Glomerular visceral epithelial cell (primary cell): ENCODE measurements at regions not wholly inside any gene's neighbourhood (a gene's known extent, or its start where the extent isn't known, plus 50 kb on each side); places are given as distances from the start of the nearest gene placed in this dataset.
"Not testable (repeated sequence)": the region's sequence is repeated elsewhere in the genome, so short reads cannot be mapped to it uniquely, and the experiment has no call there.

Source experiments
- DNase-seq: peaks from one replicate; pipeline ENCODE4 v3.0.0-alpha.2; 2016; ENCODE audit errors: extremely low spot score

DNA sequence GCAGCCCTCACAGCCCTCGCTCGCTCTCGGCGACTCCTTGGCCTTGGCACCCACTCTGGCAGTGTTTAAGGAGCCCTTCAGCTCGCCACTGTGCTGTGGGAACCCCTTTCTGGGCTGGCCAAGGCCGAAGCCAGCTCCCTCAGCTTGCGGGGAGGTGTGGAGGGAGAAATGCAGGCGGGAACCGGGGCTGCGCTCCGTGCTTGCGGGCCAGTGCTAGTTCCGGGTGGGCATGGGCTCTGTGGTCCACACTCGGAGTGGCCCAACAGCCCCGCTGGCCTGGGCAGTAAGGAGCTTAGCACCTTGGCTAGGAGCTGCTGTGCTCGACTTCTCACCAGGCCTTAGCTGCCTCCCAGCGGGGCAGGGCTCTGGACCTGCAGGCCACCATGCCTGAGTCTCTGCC, 192.6 kb downstream of the COX18 start:
- no peak for DNase-seq

DNA sequence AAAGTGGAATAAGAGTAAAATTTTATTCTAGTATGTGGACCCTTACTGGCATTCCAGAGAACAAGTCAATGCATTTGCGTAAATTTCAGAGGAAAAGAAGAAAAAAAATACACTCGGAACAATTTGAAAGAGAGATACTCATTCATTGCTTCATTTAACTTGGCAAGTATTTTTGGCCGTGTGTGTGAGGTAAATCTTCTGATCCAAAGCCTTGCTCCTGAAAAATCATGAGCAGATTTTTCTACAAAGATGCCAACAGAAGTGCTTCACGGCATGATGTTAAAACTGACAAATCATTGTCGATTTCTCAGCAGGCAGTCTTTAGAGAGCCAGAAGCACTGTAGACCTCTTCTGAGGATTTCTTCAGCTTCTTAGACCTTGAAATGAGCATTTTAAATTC, 194.0 kb downstream of the COX18 start:
- DNase-seq = no peak

DNA sequence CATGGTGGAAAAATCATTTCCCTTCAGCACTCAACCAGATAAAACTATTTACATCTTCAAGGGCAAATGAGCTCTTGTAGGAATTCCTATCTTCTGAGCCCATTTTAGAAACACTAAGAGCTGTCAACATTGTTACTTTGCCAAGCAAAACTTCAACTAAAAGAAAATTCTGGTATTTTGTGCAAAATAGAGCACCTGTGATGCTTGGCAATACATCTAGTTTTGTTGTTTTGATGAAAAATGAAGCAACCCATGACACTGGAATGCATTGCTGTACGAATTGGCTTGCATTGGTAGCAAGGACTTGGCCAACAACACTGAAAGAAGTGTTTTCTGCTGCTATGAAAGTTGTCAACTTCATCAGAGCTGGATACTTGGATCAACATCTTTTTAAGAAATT, 194.4 kb downstream of the COX18 start:
- no peak for DNase-seq

DNA sequence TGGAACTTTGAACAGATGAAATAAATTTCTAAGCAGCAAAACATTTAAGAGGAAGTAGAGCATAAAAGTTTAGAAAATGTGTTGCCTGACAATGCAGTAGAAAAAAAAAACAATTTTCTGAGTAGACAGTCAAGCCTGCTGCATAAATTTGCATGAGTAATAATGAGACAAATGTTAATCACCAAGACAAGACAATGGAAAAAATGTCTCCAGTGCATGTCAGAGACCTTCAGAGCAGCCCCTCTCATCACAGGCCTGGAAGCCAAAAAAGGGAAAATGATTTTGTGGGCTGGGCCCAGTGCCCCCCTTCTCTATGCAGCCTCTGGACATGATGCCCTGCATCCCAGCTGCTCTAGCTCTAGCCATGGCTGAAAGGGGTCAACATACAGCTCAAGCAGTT, 204.6 kb downstream of the COX18 start:
- no peak for DNase-seq

DNA sequence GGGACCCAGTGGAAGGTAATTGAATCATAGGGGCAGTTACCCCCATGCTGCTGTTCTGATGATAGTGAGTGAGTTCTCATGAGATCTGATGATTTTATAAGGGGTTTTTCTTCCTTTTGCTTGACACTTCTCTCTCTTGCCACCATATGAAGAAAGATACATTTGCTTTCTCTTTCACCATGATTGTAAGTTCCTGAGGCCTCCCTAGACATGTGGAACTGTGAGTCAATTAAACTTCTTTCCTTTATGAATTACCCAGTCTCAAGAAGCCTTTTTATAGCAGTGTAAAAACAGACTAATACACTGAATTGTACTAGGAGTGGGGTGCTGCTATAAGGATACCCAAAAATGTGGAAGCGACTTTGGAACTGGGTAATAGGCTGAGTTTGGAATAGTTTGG, 205.2 kb downstream of the COX18 start:
- DNase-seq = not testable (repeated sequence)

DNA sequence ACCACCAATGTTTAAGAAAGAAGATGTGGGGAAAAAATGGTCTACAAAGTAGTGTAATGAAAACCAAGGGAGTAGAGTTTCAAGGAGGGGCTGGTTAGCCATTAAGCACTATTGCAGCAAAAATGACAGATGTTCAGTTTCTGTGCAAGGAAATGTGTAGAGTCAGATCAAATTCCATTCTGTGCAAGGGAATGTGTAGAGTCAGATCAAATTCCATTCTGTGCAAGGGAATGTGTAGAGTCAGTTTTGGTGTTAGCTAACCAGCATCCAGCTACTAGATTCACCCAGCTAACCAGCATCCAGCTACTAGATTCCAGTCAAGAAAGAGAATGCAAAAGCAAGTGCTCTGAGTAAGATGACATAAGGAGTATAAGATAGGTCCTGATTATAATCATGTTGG, 208.8 kb downstream of the COX18 start:
- DNase-seq = peak; percentile 25

DNA sequence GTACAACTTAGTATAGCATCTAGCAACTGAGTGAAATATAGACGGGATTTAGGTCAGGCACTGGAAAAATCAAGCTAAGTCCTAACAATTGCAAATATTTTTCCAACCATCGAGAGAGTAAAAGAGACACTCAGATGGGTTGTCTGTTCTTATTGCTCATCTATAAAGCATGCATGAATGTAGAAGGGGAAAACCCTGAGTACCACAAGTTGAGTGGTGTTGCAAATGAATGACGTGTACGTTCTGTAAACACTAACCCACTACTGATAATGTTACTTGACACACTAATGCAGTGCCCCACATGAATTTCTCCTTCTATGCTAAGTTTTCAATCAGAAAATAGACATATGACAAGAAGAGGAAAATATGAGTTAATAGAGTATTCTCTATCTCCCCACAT, 211.2 kb downstream of the COX18 start:
- peak; percentile 90 for DNase-seq

DNA sequence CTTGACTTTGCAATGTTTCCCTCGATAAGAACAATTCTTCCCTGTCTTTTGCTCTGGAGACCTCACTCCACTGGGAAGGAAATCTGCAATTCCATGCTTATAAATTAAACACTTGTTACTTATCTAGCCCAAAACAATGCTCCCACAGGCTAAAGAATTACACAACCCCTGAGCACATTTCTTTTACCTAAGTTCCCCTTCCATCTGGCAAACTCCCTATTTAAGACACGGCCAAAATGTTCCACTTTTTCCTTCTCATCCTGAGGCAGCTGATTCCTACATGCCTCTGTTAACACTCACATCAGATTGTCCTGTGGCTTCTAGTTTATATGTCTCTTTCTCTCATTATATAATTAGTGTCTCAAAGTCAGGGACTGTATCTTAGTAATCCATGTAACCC, 211.7 kb downstream of the COX18 start:
- no peak for DNase-seq

DNA sequence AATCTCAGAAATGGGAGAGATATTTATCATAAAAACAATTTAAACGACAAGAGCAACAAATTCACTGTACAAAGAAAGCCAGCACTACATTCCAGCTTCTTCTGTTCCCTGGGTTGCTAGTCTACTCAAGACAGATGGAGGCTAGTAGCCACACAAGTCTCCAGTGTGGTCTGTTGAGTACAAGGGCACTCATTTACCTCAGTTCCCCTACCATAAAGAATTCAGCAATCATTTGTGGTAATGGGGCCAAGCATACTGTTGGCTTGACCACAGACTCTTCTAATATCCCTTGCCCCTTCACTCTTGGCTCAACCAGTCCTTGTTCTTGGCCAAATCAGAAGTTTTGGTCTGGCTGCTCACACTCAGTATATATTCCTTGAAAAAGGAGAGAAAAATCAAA, 212.3 kb downstream of the COX18 start:
- no peak for DNase-seq

DNA sequence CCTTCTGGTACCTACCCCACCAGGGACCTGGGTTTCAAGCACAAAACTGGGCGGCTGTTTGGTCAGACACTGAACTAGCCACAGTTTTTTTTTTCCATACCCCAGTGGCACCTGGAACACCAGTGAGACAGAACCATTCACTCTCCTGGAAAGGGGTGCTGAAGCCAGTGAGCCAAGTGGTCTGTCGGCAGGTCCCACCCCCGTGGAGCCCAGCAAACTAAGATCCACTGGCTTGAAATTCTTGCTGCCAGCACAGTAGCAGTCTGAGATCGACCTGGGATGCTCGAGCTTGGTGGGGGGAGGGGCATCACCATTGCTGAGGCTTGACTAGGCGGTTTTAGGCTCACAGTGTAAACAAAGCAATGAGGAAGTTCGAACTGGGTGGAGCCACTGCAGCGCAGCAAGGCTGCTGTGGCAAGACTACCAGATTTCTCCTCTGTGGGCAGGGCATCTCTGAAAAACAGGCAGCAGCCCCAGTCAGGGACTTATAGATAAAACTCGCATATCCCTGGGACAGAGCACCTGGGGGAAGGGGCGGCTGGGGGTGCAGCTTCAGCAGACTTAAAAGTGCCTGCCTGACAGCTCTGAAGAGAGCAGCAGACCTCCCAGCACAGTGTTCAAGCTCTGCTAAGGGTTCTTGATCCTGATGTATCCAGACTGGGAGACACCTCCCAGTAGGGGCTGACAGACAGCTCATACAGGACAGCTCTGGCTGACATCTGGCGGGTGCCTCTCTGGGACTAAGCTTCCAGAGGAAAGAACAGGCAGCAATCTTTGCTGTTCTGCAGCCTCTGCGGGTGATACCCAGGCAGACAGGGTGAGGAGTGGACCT, 223.0 kb downstream of the COX18 start:
- peak; percentile 25 for DNase-seq

DNA sequence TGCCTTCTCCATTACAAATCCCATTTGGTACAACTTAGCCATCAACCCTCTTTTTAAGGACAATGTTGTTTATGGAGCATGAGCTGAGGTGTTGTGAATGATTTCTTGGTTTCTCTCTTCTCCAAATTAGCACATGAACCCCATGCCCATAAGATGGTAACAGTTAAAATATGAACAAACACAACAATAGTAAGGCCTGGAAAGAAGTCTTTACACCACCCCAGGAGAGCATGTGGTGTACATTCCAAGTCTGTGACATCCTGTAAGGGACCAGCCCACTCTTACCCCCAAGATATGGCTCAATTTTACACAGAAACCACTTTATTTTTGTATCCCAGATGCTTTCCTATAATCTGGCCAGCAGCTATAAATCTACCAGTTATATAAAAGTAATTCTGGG, 226.1 kb downstream of the COX18 start:
- peak; percentile 38 for DNase-seq

DNA sequence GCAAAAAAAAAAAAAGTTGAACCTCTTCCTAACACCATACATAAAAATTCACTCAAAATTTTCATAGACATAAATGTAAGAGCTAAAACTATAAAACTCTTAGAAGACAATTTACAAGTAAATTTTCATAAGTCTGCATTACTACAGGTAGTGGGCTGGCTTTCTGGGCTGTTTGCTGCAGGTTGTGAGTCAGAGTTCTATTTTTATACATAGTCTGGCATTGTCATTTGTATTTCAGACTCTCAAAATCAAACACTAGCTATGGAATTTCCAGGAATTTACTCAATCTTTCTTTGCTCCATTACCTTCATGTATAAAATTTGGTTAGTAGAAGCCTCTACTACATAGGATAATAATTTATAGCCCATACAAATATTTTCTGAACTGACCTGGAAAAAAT, 227.2 kb downstream of the COX18 start:
- peak; percentile 61 for DNase-seq

DNA sequence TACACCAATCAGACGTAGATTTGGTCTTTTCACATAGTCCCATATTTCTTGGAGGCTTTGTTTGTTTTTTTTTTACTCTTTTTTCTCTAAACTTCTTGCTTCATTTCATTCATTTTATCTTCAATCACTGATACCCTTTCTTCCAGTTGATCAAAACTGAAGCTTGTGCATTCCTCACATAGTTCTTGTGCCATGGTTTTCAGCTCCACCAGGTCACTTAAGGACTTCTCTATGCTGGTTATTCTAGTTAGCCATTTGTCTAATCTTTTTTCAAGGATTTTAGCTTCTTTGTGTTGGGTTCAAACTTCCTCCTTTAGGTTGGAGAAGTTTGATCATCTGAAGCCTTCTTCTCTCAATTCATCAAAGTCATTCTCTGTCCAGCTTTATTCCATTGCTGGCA, 229.3 kb downstream of the COX18 start:
- DNase-seq = peak; percentile 56

DNA sequence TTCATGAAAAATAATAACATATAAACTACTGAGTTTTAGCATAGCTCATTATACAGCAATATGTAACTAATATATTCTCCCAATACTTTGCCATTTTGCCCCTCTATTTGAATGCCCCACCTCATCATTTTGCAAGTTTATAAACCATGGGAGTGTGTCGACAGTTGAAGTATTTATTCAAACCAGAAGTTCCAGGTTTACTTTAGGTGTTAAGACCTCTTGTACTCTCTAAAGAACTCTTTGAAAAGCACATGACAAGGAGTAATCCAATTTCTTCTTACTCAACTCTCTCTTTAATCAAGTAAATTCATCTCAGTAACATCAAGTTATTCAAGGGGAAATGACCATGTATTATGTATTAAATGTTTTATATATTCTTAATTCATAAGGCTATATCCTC, 240.7 kb downstream of the COX18 start:
- DNase-seq = no peak

DNA sequence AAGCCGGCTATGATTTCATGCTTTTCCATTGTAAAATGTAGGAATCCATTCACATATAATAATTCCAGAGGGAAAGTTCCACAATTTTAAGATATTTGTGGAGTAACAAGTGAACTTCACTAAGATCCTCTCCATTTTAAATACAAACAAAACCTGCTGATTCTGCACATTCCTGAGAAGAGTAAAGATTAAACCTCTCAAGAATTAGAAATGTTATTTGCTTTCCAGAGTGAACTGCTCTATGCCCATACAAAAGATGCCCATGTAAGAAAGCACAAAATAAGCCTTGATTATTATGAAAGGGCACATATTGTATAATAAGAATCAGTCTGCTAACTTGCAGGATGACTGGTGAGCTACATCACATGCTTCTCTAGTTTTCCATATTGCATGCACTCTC, 241.5 kb downstream of the COX18 start:
- no peak for DNase-seq

DNA sequence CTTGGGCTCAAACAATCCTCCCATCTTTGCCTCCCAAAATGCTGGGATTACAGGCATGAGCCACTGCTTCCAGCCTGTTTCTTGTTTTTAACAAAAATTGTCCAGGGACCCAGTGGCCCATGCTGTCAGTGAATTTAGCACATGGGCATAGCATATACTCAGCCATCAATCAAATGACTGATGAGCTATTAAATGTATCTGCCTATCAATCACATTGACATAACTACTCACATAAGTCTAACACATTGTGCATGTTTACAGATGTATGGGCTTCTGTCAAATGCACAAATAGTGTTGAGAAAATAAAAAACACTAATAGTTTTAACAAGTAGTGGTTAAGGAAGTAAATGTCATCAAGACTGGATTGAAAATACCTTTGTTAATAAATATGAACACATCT, 249.4 kb downstream of the COX18 start:
- no peak for DNase-seq

DNA sequence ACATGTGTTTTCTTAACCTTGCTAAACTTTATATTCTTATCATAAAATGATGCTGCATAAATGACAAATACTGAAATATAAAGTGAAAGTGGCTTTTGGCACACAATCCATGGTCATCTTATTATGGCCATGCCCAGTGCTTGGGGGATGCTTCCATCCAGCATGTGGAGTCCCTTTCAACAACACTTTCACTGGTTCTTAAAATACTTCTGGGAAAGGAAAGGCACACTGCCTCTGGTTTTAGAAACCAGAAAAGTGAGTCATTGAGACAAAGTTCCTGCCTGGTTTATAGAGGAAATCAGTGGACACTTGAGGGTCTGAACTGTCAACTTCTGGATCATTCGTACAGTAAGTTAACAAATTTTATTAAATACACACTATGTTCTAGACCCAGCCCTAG, 248.0 kb upstream of the ADAMTS3 start:
- DNase-seq = no peak

DNA sequence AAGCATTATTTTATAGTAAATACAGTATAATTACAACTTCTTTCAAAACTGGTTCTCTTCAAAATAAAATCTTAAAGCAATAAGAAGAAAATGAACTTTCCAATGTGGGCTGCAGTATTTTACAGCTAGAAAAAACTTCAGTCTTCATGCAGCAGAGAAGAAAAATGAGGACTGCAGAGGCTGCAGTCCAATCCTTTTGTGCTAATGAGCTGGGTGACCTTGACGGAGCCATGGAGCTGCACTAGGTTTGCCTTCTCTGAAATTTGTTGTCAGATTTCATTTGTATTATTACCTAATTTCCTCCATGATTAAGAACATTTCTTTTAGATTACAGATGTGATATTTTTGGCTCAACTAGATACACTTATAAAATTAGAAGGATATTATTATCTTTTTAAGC, 245.2 kb upstream of the ADAMTS3 start:
- no peak for DNase-seq

DNA sequence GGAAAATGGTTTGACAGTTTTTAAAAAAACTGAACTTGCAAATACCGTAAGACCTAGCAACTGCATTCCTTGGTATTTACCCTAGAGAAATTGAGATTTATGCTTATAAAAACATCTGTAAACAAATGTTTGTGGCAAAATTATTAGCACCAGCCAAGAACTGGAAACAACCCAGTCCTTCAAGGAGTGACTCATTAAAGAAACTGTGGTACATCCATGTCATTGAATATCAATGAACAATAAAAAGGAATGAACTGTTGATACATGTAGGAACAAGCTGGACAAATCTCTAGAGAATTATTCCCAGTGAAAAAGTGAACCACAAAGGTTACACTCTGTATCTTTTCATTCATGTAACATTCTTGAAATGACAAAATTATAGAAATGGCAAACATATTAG, 240.2 kb upstream of the ADAMTS3 start:
- DNase-seq = no peak

DNA sequence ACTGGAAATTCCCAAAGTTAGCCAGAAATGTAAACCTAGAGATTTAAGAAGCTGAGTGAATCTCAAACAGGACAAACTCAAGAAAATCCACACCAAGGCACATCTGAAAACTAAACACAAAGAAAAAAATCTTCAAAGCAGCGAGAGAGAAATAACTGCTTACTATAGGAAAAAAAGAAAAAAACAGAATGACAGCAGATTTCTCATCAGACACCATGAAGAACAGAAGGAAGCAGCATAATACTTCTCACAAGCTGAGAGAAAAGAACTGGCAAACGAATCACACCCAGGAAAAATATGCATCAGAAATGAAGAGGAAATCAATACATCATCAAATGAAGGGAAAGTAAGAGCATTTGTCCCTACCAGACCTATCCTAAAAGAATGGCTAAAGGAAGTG, 236.3 kb upstream of the ADAMTS3 start:
- no peak for DNase-seq

DNA sequence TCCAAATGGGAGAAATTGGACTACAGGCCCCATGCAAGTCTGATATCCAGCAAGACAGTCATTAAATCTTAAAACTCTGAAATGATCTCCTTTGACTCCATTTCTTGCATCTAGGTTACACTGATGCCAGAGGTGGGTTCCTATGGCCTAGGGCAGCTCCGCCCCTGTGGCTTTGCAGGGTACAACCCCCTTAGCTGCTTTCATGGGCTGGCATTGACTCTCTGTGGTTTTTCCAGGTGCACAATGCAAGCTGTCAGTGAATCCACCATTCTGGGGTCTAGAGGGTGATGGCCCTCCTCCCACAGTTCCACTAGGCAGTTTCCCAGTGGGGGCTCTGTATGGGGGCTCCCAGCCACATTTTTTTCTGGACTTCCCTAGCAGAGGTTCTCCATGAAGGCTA, 228.5 kb upstream of the ADAMTS3 start:
- no peak for DNase-seq

DNA sequence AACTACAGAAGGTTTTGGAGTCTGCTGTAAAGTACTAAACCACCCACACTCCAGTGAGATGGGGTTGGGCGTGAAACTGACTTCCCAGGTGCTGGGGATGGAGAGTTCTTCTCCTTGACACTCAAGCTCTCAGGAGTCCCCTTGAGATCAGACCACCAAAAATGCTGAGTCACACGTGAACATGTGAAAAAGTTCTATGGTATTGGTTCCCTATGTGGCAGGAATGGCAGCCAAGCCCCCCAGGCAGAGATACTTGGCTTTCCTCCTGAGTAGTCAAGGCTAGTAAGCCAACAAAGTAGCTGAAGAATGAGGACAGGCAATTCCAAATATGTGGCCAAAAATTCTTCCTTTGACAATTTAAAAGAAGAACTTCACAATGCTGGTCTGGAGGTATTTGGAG, 222.0 kb upstream of the ADAMTS3 start:
- DNase-seq = no peak

DNA sequence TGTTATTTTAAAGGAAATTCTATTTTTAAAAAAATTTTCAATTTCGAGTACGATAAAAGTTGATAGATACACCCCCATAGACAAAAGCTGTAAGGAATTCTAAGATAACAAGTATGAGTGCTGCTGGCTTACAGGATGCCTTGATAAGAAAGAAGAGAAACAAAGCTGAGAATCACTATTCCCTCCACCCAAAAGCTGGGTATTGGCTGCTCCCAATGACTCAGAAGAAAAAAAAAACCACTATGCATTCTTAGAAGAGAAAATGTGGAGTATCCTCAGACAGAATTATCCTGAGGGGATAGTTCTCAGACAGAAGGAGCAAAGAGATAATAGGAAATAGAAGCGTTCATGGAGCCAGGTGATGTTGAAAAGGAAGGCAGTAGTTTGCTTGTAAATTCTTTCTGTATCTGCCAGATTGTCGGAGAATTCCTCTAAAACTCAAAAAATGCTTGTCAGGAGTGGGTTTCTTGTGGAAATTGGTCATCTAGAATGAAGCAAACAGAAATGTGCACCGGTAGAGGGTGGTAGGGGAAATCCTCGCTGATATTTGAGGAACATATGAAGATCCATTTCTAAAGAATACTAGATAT, 217.5 kb upstream of the ADAMTS3 start:
- DNase-seq = no peak

DNA sequence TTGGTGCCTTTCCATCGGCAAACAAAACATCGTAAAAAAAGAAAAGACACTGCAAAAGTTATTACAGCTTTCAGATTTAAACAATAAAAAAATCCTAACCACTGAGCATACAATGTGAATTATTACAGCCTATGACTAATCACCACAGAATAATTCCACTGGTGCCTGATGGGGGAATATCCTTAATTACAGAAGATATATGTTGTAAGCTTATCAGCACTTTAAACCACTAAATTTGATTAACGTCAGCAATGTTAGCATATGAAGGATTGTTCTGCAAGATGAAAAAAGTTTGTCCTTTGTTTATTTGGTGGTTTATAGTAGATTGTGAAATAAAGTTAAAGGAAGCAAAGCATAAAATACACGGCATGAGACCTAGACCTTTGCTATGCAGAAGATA, 210.2 kb upstream of the ADAMTS3 start:
- no peak for DNase-seq
